ENCODE measurements at regions not wholly inside any gene's neighbourhood (a gene's known extent, or its start where the extent isn't known, plus 50 kb on each side); places are given as distances from the start of the nearest gene placed in this dataset.

GRCh38 chr3:74053970-74054516 is 429.3 kb upstream of the PDZRN3 start:
- no peaks in the 10 kb centered on the region for H3K36me3 ChIP-seq (ENCODE audit: control insufficient read depth, insufficient read depth, low read length, severe bottlenecking)
- peaks cover 3% of the 10 kb centered on the region for H3K9me3 ChIP-seq (ENCODE audit: control insufficient read depth, low read length)
- no peak overlapping the region for H3K9ac ChIP-seq (ENCODE audit: low read length)
- H3K27me3 ChIP-seq (replicated peaks; ENCODE audit: control insufficient read depth, insufficient read depth, low read length) = peaks cover 2% of the 10 kb centered on the region
- H3K4me1 ChIP-seq (ENCODE audit: control insufficient read depth, insufficient read depth, low read length) = no peaks in the 10 kb centered on the region
- DNase-seq (ENCODE audit: low read depth) = no peak
- H3K4me3 ChIP-seq (ENCODE audit: low read length) = no peak overlapping the region

- Histone ChIP-seq H3K27me3 (replicated peaks; ENCODE audit: control insufficient read depth, insufficient read depth, low read length) (peaks cover 3% of the 10 kb centered on the region), H3K9ac (ENCODE audit: low read length) (no peak overlapping the region), H3K4me1 (ENCODE audit: control insufficient read depth, insufficient read depth, low read length) (no peaks in the 10 kb centered on the region), H3K36me3 (ENCODE audit: control insufficient read depth, insufficient read depth, low read length, severe bottlenecking) (no peaks in the 10 kb centered on the region), H3K9me3 (ENCODE audit: control insufficient read depth, low read length) (no peaks in the 10 kb centered on the region), H3K4me3 (ENCODE audit: low read length) (no peak overlapping the region)
- no peak for DNase-seq (ENCODE audit: low read depth)
Observed at GRCh38 chr3:74049444-74049843, 424.7 kb upstream of the PDZRN3 start.

- Histone ChIP-seq H3K9ac (ENCODE audit: low read length) (no peak overlapping the region), H3K4me1 (ENCODE audit: control insufficient read depth, insufficient read depth, low read length) (no peaks in the 10 kb centered on the region), H3K9me3 (ENCODE audit: control insufficient read depth, low read length) (no peaks in the 10 kb centered on the region), H3K4me3 (ENCODE audit: low read length) (no peak overlapping the region), H3K27me3 (replicated peaks; ENCODE audit: control insufficient read depth, insufficient read depth, low read length) (peaks cover 3% of the 10 kb centered on the region), H3K36me3 (ENCODE audit: control insufficient read depth, insufficient read depth, low read length, severe bottlenecking) (no peaks in the 10 kb centered on the region)
- DNase-seq (ENCODE audit: low read depth) = no peak
Observed at GRCh38 chr3:74048699-74049098, 424.0 kb upstream of the PDZRN3 start.

- H3K9ac ChIP-seq (ENCODE audit: low read length) = no peak overlapping the region
- no peaks in the 10 kb centered on the region for H3K36me3 ChIP-seq (ENCODE audit: control insufficient read depth, insufficient read depth, low read length, severe bottlenecking)
- H3K4me3 ChIP-seq (ENCODE audit: low read length) = no peak overlapping the region
- DNase-seq (ENCODE audit: low read depth) = no peak
- peaks cover 3% of the 10 kb centered on the region for H3K27me3 ChIP-seq (replicated peaks; ENCODE audit: control insufficient read depth, insufficient read depth, low read length)
- H3K4me1 ChIP-seq (ENCODE audit: control insufficient read depth, insufficient read depth, low read length) = no peaks in the 10 kb centered on the region
- H3K9me3 ChIP-seq (ENCODE audit: control insufficient read depth, low read length) = no peaks in the 10 kb centered on the region
Observed at GRCh38 chr3:74045000-74045399, 420.3 kb upstream of the PDZRN3 start.

GRCh38 chr3:74041068-74041675 is 416.4 kb upstream of the PDZRN3 start:
- DNase-seq (ENCODE audit: low read depth) = no peak
- Histone ChIP-seq H3K4me3 (ENCODE audit: low read length) (no peak overlapping the region), H3K4me1 (ENCODE audit: control insufficient read depth, insufficient read depth, low read length) (no peaks in the 10 kb centered on the region), H3K36me3 (ENCODE audit: control insufficient read depth, insufficient read depth, low read length, severe bottlenecking) (no peaks in the 10 kb centered on the region), H3K9ac (ENCODE audit: low read length) (no peak overlapping the region), H3K9me3 (ENCODE audit: control insufficient read depth, low read length) (no peaks in the 10 kb centered on the region), H3K27me3 (replicated peaks; ENCODE audit: control insufficient read depth, insufficient read depth, low read length) (peaks cover 16% of the 10 kb centered on the region)

GRCh38 chr3:74039105-74039504 is 414.4 kb upstream of the PDZRN3 start:
- Histone ChIP-seq H3K4me1 (ENCODE audit: control insufficient read depth, insufficient read depth, low read length) (no peaks in the 10 kb centered on the region), H3K27me3 (replicated peaks; ENCODE audit: control insufficient read depth, insufficient read depth, low read length) (peaks cover 18% of the 10 kb centered on the region), H3K9ac (ENCODE audit: low read length) (no peak overlapping the region), H3K36me3 (ENCODE audit: control insufficient read depth, insufficient read depth, low read length, severe bottlenecking) (no peaks in the 10 kb centered on the region), H3K4me3 (ENCODE audit: low read length) (no peak overlapping the region), H3K9me3 (ENCODE audit: control insufficient read depth, low read length) (no peaks in the 10 kb centered on the region)
- no peak for DNase-seq (ENCODE audit: low read depth)

GRCh38 chr3:74036568-74036967 is 411.8 kb upstream of the PDZRN3 start:
- no peaks in the 10 kb centered on the region for H3K4me1 ChIP-seq (ENCODE audit: control insufficient read depth, insufficient read depth, low read length)

GRCh38 chr3:74036102-74036501 is 411.4 kb upstream of the PDZRN3 start:
- Histone ChIP-seq H3K9ac (ENCODE audit: low read length) (no peak overlapping the region), H3K9me3 (ENCODE audit: control insufficient read depth, low read length) (no peaks in the 10 kb centered on the region), H3K36me3 (ENCODE audit: control insufficient read depth, insufficient read depth, low read length, severe bottlenecking) (no peaks in the 10 kb centered on the region), H3K27me3 (replicated peaks; ENCODE audit: control insufficient read depth, insufficient read depth, low read length) (peaks cover 20% of the 10 kb centered on the region), H3K4me3 (ENCODE audit: low read length) (no peak overlapping the region), H3K4me1 (ENCODE audit: control insufficient read depth, insufficient read depth, low read length) (no peaks in the 10 kb centered on the region)
- no peak for DNase-seq (ENCODE audit: low read depth)

More at GRCh38 chr3:74036568-74036967, 411.8 kb upstream of the PDZRN3 start:
- no peak overlapping the region for H3K4me3 ChIP-seq (ENCODE audit: low read length)
- H3K9ac ChIP-seq (ENCODE audit: low read length) = no peak overlapping the region
- DNase-seq (ENCODE audit: low read depth) = no peak
- no peaks in the 10 kb centered on the region for H3K9me3 ChIP-seq (ENCODE audit: control insufficient read depth, low read length)
- H3K27me3 ChIP-seq (replicated peaks; ENCODE audit: control insufficient read depth, insufficient read depth, low read length) = peaks cover 20% of the 10 kb centered on the region
- H3K36me3 ChIP-seq (ENCODE audit: control insufficient read depth, insufficient read depth, low read length, severe bottlenecking) = no peaks in the 10 kb centered on the region

- Histone ChIP-seq H3K27me3 (replicated peaks; ENCODE audit: control insufficient read depth, insufficient read depth, low read length) (peaks cover 16% of the 10 kb centered on the region), H3K9me3 (ENCODE audit: control insufficient read depth, low read length) (no peaks in the 10 kb centered on the region), H3K4me1 (ENCODE audit: control insufficient read depth, insufficient read depth, low read length) (no peaks in the 10 kb centered on the region), H3K4me3 (ENCODE audit: low read length) (no peak overlapping the region), H3K36me3 (ENCODE audit: control insufficient read depth, insufficient read depth, low read length, severe bottlenecking) (no peaks in the 10 kb centered on the region), H3K9ac (ENCODE audit: low read length) (no peak overlapping the region)
- no peak for DNase-seq (ENCODE audit: low read depth)
Observed at GRCh38 chr3:74033806-74034205, 409.1 kb upstream of the PDZRN3 start.

GRCh38 chr3:74033381-74033780 is 408.6 kb upstream of the PDZRN3 start:
- Histone ChIP-seq H3K27me3 (replicated peaks; ENCODE audit: control insufficient read depth, insufficient read depth, low read length) (peaks cover 13% of the 10 kb centered on the region), H3K9ac (ENCODE audit: low read length) (no peak overlapping the region), H3K4me1 (ENCODE audit: control insufficient read depth, insufficient read depth, low read length) (no peaks in the 10 kb centered on the region), H3K4me3 (ENCODE audit: low read length) (no peak overlapping the region), H3K36me3 (ENCODE audit: control insufficient read depth, insufficient read depth, low read length, severe bottlenecking) (no peaks in the 10 kb centered on the region), H3K9me3 (ENCODE audit: control insufficient read depth, low read length) (no peaks in the 10 kb centered on the region)
- no peak for DNase-seq (ENCODE audit: low read depth)

- H3K27me3 ChIP-seq (replicated peaks; ENCODE audit: control insufficient read depth, insufficient read depth, low read length) = peaks cover 2% of the 10 kb centered on the region
- no peak for DNase-seq (ENCODE audit: low read depth)
- no peaks in the 10 kb centered on the region for H3K36me3 ChIP-seq (ENCODE audit: control insufficient read depth, insufficient read depth, low read length, severe bottlenecking)
- H3K9me3 ChIP-seq (ENCODE audit: control insufficient read depth, low read length) = peaks cover 4% of the 10 kb centered on the region
- H3K9ac ChIP-seq (ENCODE audit: low read length) = no peak overlapping the region
- no peak overlapping the region for H3K4me3 ChIP-seq (ENCODE audit: low read length)
- no peaks in the 10 kb centered on the region for H3K4me1 ChIP-seq (ENCODE audit: control insufficient read depth, insufficient read depth, low read length)
Observed at GRCh38 chr3:74027121-74027520, 402.4 kb upstream of the PDZRN3 start.

GRCh38 chr3:74023395-74023794 is 398.7 kb upstream of the PDZRN3 start:
- no peak overlapping the region for H3K4me3 ChIP-seq (ENCODE audit: low read length)
- H3K4me1 ChIP-seq (ENCODE audit: control insufficient read depth, insufficient read depth, low read length) = no peaks in the 10 kb centered on the region
- H3K36me3 ChIP-seq (ENCODE audit: control insufficient read depth, insufficient read depth, low read length, severe bottlenecking) = no peaks in the 10 kb centered on the region
- peaks cover 6% of the 10 kb centered on the region for H3K27me3 ChIP-seq (replicated peaks; ENCODE audit: control insufficient read depth, insufficient read depth, low read length)
- no peak for DNase-seq (ENCODE audit: low read depth)
- H3K9me3 ChIP-seq (ENCODE audit: control insufficient read depth, low read length) = peaks cover 4% of the 10 kb centered on the region
- no peak overlapping the region for H3K9ac ChIP-seq (ENCODE audit: low read length)
